GM21737 (cell line): ENCODE measurements at regions not wholly inside any gene's neighbourhood (a gene's known extent, or its start where the extent isn't known, plus 50 kb on each side); places are given as distances from the start of the nearest gene placed in this dataset.
"Not testable (repeated sequence)": the region's sequence is repeated elsewhere in the genome, so short reads cannot be mapped to it uniquely, and the experiment has no call there.

Experiments
- ATAC-seq: cut with Tn5 transposase; IDR thresholded peaks from one replicate; pipeline ENCODE4 v1.9.1; 2021; ENCODE audit warnings: mild to moderate bottlenecking, moderate library complexity; ENCODE audit not compliant: unreplicated experiment

GRCh38 chr10:44118500-44118899 lies 266.4 kb downstream of the CXCL12 start:
- ATAC-seq = no peak

- ATAC-seq = no peak
Observed at GRCh38 chr10:44116474-44116873, 268.4 kb downstream of the CXCL12 start.

GRCh38 chr10:44115516-44115915 lies 269.4 kb downstream of the CXCL12 start:
- no peak for ATAC-seq

GRCh38 chr10:44114441-44114840 lies 270.5 kb downstream of the CXCL12 start:
- no peak for ATAC-seq

- ATAC-seq = not testable (repeated sequence)
Observed at GRCh38 chr10:44112280-44112679, 272.6 kb downstream of the CXCL12 start.

- ATAC-seq = no peak
Observed at GRCh38 chr10:44105696-44106095, 279.2 kb downstream of the CXCL12 start.

GRCh38 chr10:44102726-44103255 lies 282.1 kb downstream of the CXCL12 start:
- no peak for ATAC-seq

- ATAC-seq = no peak
Observed at GRCh38 chr10:44101082-44101481, 283.8 kb downstream of the CXCL12 start.

GRCh38 chr10:44099511-44099910 lies 285.4 kb downstream of the CXCL12 start:
- ATAC-seq = no peak

GRCh38 chr10:44096217-44096616 lies 288.7 kb downstream of the CXCL12 start:
- not testable (repeated sequence) for ATAC-seq

GRCh38 chr10:44089671-44090070 lies 295.2 kb downstream of the CXCL12 start:
- ATAC-seq = no peak

GRCh38 chr10:44087403-44087802 lies 297.5 kb downstream of the CXCL12 start:
- no peak for ATAC-seq

GRCh38 chr10:44083719-44084400 lies 301.0 kb downstream of the CXCL12 start:
- ATAC-seq = no peak

- no peak for ATAC-seq
Observed at GRCh38 chr10:44071479-44071878, 313.4 kb downstream of the CXCL12 start.

GRCh38 chr10:44070282-44070681 lies 314.6 kb downstream of the CXCL12 start:
- no peak for ATAC-seq

- ATAC-seq = no peak
Observed at GRCh38 chr10:44069573-44069972, 315.3 kb downstream of the CXCL12 start.

- no peak for ATAC-seq
Observed at GRCh38 chr10:44068716-44069482, 316.0 kb downstream of the CXCL12 start.

- no peak for ATAC-seq
Observed at GRCh38 chr10:44067432-44067831, 317.5 kb downstream of the CXCL12 start.

- no peak for ATAC-seq
Observed at GRCh38 chr10:44066527-44067255, 318.2 kb downstream of the CXCL12 start.

- ATAC-seq = no peak
Observed at GRCh38 chr10:44065788-44066526, 318.9 kb downstream of the CXCL12 start.
